K562 (cell line): ENCODE measurements at regions not wholly inside any gene's neighbourhood (a gene's known extent, or its start where the extent isn't known, plus 50 kb on each side); places are given as distances from the start of the nearest gene placed in this dataset.

Experiments used
- TF ChIP-seq, protein P1 (sequence below), 3 experiments: IDR thresholded peaks in 2 of 3; conservative IDR thresholded peaks in 1 of 3; 2 replicates each; pipeline ENCODE4 v1.5.1; 2011 to 2012; ENCODE audit warnings: low read length in 3 of 3, mild to moderate bottlenecking in 3 of 3, control low read depth in 2 of 3, improper control_type of control experiment in 1 of 3, inconsistent platforms in 1 of 3, low read depth in 1 of 3, mixed read lengths in 1 of 3, moderate library complexity in 1 of 3; ENCODE audit not compliant: insufficient read depth in 2 of 3
- TF ChIP-seq, protein P2 (sequence below): fragments of 450-650 bp; IDR thresholded peaks from 2 replicates; pipeline ENCODE4 v1.7.0; 2016; ENCODE audit warnings: borderline replicate concordance

DNA sequence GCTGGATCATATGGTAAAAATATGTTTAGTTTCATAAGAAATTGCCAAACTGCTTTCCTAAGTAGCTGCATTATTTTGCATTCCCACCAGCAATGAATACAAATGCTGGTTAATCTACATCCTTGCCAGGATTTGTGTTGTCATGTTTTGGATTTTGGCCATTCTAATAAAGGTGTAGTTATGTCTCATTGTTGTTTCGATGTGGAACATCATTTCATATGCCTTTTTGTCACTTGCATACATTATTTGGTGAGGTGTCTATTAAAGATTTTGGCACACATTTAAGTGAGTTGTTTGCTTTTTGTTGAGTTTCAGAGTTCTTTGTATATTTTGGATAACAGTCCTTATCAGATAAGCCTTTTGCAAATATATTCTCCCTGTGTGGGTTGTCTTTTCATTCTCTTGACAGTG lies 299.2 kb upstream of the TFPI start:
- TF ChIP-seq, protein P1, sequence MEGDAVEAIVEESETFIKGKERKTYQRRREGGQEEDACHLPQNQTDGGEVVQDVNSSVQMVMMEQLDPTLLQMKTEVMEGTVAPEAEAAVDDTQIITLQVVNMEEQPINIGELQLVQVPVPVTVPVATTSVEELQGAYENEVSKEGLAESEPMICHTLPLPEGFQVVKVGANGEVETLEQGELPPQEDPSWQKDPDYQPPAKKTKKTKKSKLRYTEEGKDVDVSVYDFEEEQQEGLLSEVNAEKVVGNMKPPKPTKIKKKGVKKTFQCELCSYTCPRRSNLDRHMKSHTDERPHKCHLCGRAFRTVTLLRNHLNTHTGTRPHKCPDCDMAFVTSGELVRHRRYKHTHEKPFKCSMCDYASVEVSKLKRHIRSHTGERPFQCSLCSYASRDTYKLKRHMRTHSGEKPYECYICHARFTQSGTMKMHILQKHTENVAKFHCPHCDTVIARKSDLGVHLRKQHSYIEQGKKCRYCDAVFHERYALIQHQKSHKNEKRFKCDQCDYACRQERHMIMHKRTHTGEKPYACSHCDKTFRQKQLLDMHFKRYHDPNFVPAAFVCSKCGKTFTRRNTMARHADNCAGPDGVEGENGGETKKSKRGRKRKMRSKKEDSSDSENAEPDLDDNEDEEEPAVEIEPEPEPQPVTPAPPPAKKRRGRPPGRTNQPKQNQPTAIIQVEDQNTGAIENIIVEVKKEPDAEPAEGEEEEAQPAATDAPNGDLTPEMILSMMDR (IDR thresholded peaks at IDR 0.05 in 2 of 3, conservative IDR thresholded peaks at IDR 0.05 in 1 of 3; ENCODE audit: insufficient read depth in 2 of 3, low read depth in 1 of 3, low read length in 3 of 3): no peak
- TF ChIP-seq, protein P2, sequence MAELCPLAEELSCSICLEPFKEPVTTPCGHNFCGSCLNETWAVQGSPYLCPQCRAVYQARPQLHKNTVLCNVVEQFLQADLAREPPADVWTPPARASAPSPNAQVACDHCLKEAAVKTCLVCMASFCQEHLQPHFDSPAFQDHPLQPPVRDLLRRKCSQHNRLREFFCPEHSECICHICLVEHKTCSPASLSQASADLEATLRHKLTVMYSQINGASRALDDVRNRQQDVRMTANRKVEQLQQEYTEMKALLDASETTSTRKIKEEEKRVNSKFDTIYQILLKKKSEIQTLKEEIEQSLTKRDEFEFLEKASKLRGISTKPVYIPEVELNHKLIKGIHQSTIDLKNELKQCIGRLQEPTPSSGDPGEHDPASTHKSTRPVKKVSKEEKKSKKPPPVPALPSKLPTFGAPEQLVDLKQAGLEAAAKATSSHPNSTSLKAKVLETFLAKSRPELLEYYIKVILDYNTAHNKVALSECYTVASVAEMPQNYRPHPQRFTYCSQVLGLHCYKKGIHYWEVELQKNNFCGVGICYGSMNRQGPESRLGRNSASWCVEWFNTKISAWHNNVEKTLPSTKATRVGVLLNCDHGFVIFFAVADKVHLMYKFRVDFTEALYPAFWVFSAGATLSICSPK: no peak
